Keratinocyte (primary cell): ENCODE measurements at regions not wholly inside any gene's neighbourhood (a gene's known extent, or its start where the extent isn't known, plus 50 kb on each side); places are given as distances from the start of the nearest gene placed in this dataset.

Source experiments
- DNase-seq: peaks from one replicate; pipeline ENCODE4 v3.0.0-alpha.2; 2011; ENCODE audit warnings: low read depth, missing footprints, low spot score
- FAIRE-seq: peaks from 2 replicates; lab custom pipeline; 2011; peaks lifted over from hg19 to GRCh38; lab: Jason Lieb, UNC
- H2AFZ ChIP-seq: 2 replicates; pipeline ENCODE4 v1.6.0; 2012; ENCODE audit warnings: low read length, control low read depth, inconsistent platforms; ENCODE audit not compliant: control insufficient read depth
- H3K27ac ChIP-seq: 2 replicates; pipeline ENCODE4 v1.5.1; 2011; ENCODE audit warnings: low read length; ENCODE audit not compliant: control insufficient read depth, insufficient read depth
- H3K27me3 ChIP-seq: 3 replicates; pipeline ENCODE4 v1.6.0; 2011; ENCODE audit warnings: low read length; ENCODE audit not compliant: control insufficient read depth, insufficient read depth; ENCODE audit errors: extremely low read depth
- H3K36me3 ChIP-seq, 2 experiments: 2 replicates in 1 of 2; 3 replicates in 1 of 2; pipeline ENCODE4 v1.5.1; 2011; ENCODE audit warnings: low read length in 2 of 2, mild to moderate bottlenecking in 1 of 2; ENCODE audit not compliant: control insufficient read depth in 2 of 2, insufficient read depth in 2 of 2; ENCODE audit errors: extremely low read depth in 1 of 2
- H3K4me1 ChIP-seq: 3 replicates; pipeline ENCODE4 v1.5.1; 2011; ENCODE audit warnings: low read length; ENCODE audit not compliant: control insufficient read depth, insufficient read depth; ENCODE audit errors: extremely low read depth
- H3K4me2 ChIP-seq: 3 replicates; pipeline ENCODE4 v1.6.0; 2011; ENCODE audit warnings: low read depth, low read length; ENCODE audit not compliant: control insufficient read depth, insufficient read depth; ENCODE audit errors: extremely low read depth
- H3K4me3 ChIP-seq, 3 experiments: fragments of 200-600 bp in 1 of 3; sonication (generic) in 1 of 3; 2 replicates in 2 of 3; 3 replicates in 1 of 3; pipeline ENCODE4 v1.5.1; 2011 to 2016; ENCODE audit warnings: low read length in 3 of 3, mild to moderate bottlenecking in 3 of 3, control low read depth in 2 of 3, inconsistent platforms in 1 of 3, low read depth in 1 of 3, mixed read lengths in 1 of 3, mixed run types in 1 of 3, moderate library complexity in 1 of 3; ENCODE audit not compliant: control insufficient read depth in 2 of 3, insufficient read depth in 2 of 3; ENCODE audit errors: extremely low read depth in 1 of 3
- H3K79me2 ChIP-seq: 2 replicates; pipeline ENCODE4 v1.6.0; 2012; ENCODE audit warnings: low read length; ENCODE audit not compliant: control insufficient read depth, insufficient read depth
- H3K9ac ChIP-seq: 3 replicates; pipeline ENCODE4 v1.6.0; 2011; ENCODE audit warnings: low read length; ENCODE audit not compliant: control insufficient read depth, insufficient read depth; ENCODE audit errors: extremely low read depth
- H3K9me1 ChIP-seq: 3 replicates; pipeline ENCODE4 v1.6.0; 2011; ENCODE audit warnings: low read length; ENCODE audit not compliant: control insufficient read depth, insufficient read depth; ENCODE audit errors: extremely low read depth
- H3K9me3 ChIP-seq: 2 replicates; pipeline ENCODE4 v1.5.1; 2012; ENCODE audit warnings: low read depth, low read length; ENCODE audit not compliant: control insufficient read depth
- H4K20me1 ChIP-seq: 3 replicates; pipeline ENCODE4 v1.6.0; 2011; ENCODE audit warnings: low read length; ENCODE audit not compliant: control insufficient read depth, insufficient read depth; ENCODE audit errors: extremely low read depth
- CTCF ChIP-seq, 3 experiments: IDR thresholded peaks in 1 of 3; conservative IDR thresholded peaks in 1 of 3; optimal IDR thresholded peaks in 1 of 3; 2 replicates in 2 of 3; 3 replicates in 1 of 3; pipeline versions ENCODE3 to v1.5.1; 2011; ENCODE audit warnings: low read length in 3 of 3, mild to moderate bottlenecking in 3 of 3, moderate library complexity in 2 of 3, control low read depth in 1 of 3, inconsistent platforms in 1 of 3; ENCODE audit not compliant: insufficient read depth in 2 of 3; ENCODE audit errors: extremely low read depth in 1 of 3
- EZH2 ChIP-seq: IDR thresholded peaks from one replicate; pipeline ENCODE4 v1.6.1; 2012; ENCODE audit warnings: inconsistent platforms, mild to moderate bottlenecking, low read length, moderate library complexity
- dilution Hi-C: fragments of 300-500 bp; cut with MboI; formaldehyde crosslinking; loops from one replicate; pipeline ENCODE4 v1.7.0; 2020; ENCODE audit warnings: low sequenced_read_pairs; ENCODE audit not compliant: extremely low pct_ligation_motif_present

GRCh38 chr5:82993416-82993815, 83.8 kb downstream of the TMEM167A start:
- H3K36me3 ChIP-seq: no peaks in the 10 kb centered on the region
- no peaks in the 10 kb centered on the region for H3K9me1 ChIP-seq
- no peak for DNase-seq
- H3K4me1 ChIP-seq: no peaks in the 10 kb centered on the region
- H3K4me3 ChIP-seq: no peak overlapping the region
- no peaks in the 10 kb centered on the region for H3K79me2 ChIP-seq
- H3K27ac ChIP-seq: no peak overlapping the region
- no peaks in the 10 kb centered on the region for H3K9me3 ChIP-seq
- H3K27me3 ChIP-seq: no peaks in the 10 kb centered on the region
- TF ChIP-seq EZH2 (no peak), CTCF (optimal IDR thresholded peaks at IDR 0.05 in 1 of 3, IDR thresholded peaks at IDR 0.05 in 1 of 3, conservative IDR thresholded peaks at IDR 0.05 in 1 of 3; ENCODE audit: extremely low read depth in 1 of 3, insufficient read depth in 2 of 3, low read length in 3 of 3) (no peak)
- dilution Hi-C loops: no loop called here
- H3K4me2 ChIP-seq: no peak overlapping the region
- H2AFZ ChIP-seq: no peak overlapping the region
- no peak overlapping the region for H3K9ac ChIP-seq
- FAIRE-seq: no peak
- H4K20me1 ChIP-seq: no peaks in the 10 kb centered on the region

- TF ChIP-seq EZH2: no peak
- TF ChIP-seq CTCF (optimal IDR thresholded peaks at IDR 0.05 in 1 of 3, IDR thresholded peaks at IDR 0.05 in 1 of 3, conservative IDR thresholded peaks at IDR 0.05 in 1 of 3; ENCODE audit: extremely low read depth in 1 of 3, insufficient read depth in 2 of 3, low read length in 3 of 3): no peak
- Histone ChIP-seq H3K27ac (no peak overlapping the region), H3K36me3 (no peaks in the 10 kb centered on the region)
Measured at GRCh38 chr5:82992646-82993045, 84.5 kb downstream of the TMEM167A start.

More at GRCh38 chr5:82992646-82993045, 84.5 kb downstream of the TMEM167A start:
- no peaks in the 10 kb centered on the region for H3K79me2 ChIP-seq
- no peaks in the 10 kb centered on the region for H3K4me1 ChIP-seq
- no peak overlapping the region for H3K9ac ChIP-seq
- H2AFZ ChIP-seq: no peak overlapping the region
- FAIRE-seq: no peak
- H3K4me3 ChIP-seq: no peak overlapping the region
- H3K9me3 ChIP-seq: no peaks in the 10 kb centered on the region
- no peak for DNase-seq
- H3K9me1 ChIP-seq: no peaks in the 10 kb centered on the region
- no peaks in the 10 kb centered on the region for H4K20me1 ChIP-seq
- dilution Hi-C loops: no loop called here
- no peaks in the 10 kb centered on the region for H3K27me3 ChIP-seq
- no peak overlapping the region for H3K4me2 ChIP-seq
